PC-3 (cell line): ENCODE measurements at regions not wholly inside any gene's neighbourhood (a gene's known extent, or its start where the extent isn't known, plus 50 kb on each side); places are given as distances from the start of the nearest gene placed in this dataset.

Experiments
- ATAC-seq: fragments of 200-7000 bp; cut with Tn5 transposase; 2 replicates; pipeline ENCODE4 v1.9.1; 2020; ENCODE audit warnings: mild to moderate bottlenecking, moderate library complexity
- BruUV-seq: library from RNA; stranded (reverse); fragments of 400-500 nt; replicated peaks from 2 replicates; lab custom pipeline; 2021; lab: Mats Ljungman, UMichigan
- CTCF ChIA-PET: fragments of 300-600 bp; sonication (Branson Sonifier 250); formaldehyde crosslinking; loops from one replicate; lab custom pipeline; 2022; ENCODE audit warnings: antibody characterized with exemption; lab: Charles Lee
- POLR2A ChIA-PET: fragments of 300-600 bp; sonication (Branson Sonifier 250); formaldehyde crosslinking; loops from one replicate; lab custom pipeline; 2022; ENCODE audit warnings: antibody characterized with exemption; ENCODE audit not compliant: unreplicated experiment; lab: Charles Lee
- DNase-seq: peaks from one replicate; pipeline ENCODE4 v3.0.0-alpha.2; 2015
- H2AFZ ChIP-seq: fragments of 300-600 bp; sonication (generic); 2 replicates; pipeline ENCODE4 v1.6.0; 2016; ENCODE audit warnings: antibody characterized with exemption, low read length
- H3F3A ChIP-seq: fragments of 300-600 bp; sonication (generic); one replicate; pipeline ENCODE4 v1.6.0; 2017; ENCODE audit warnings: antibody characterized with exemption, low read length, control low read depth, mild to moderate bottlenecking; ENCODE audit not compliant: unreplicated experiment
- H3K27ac ChIP-seq: fragments of 300-600 bp; sonication (generic); 2 replicates; pipeline ENCODE4 v1.5.1; 2016; ENCODE audit warnings: mild to moderate bottlenecking, low read length
- H3K27me3 ChIP-seq: fragments of 300-600 bp; sonication (generic); 2 replicates; pipeline ENCODE4 v1.6.1; 2016; ENCODE audit warnings: low read length, mixed read lengths
- H3K36me3 ChIP-seq: fragments of 300-600 bp; sonication (generic); 2 replicates; pipeline ENCODE4 v1.6.1; 2016; ENCODE audit warnings: low read depth, mixed run types, low read length, mixed read lengths
- H3K4me1 ChIP-seq: fragments of 300-600 bp; sonication (generic); 2 replicates; pipeline ENCODE4 v1.5.1; 2016; ENCODE audit warnings: low read length; ENCODE audit not compliant: insufficient read depth
- H3K4me2 ChIP-seq: fragments of 300-600 bp; sonication (generic); 2 replicates; pipeline ENCODE4 v1.6.0; 2016; ENCODE audit warnings: low read length
- H3K4me3 ChIP-seq: fragments of 300-600 bp; sonication (generic); 2 replicates; pipeline ENCODE4 v1.5.1; 2016; ENCODE audit warnings: mild to moderate bottlenecking, low read length, mixed read lengths
- H3K79me2 ChIP-seq: fragments of 300-600 bp; sonication (generic); 2 replicates; pipeline ENCODE4 v1.6.1; 2017; ENCODE audit warnings: low read length, mixed read lengths
- H3K9ac ChIP-seq: fragments of 300-600 bp; sonication (generic); 2 replicates; pipeline ENCODE4 v1.6.0; 2016; ENCODE audit warnings: mild to moderate bottlenecking, low read length
- H3K9me2 ChIP-seq: fragments of 300-600 bp; sonication (generic); replicated peaks from 2 replicates; pipeline ENCODE4 v1.6.1; 2016; ENCODE audit warnings: mixed run types, low read length, mixed read lengths
- H3K9me3 ChIP-seq: fragments of 300-600 bp; sonication (generic); 2 replicates; pipeline ENCODE4 v1.6.1; 2016; ENCODE audit warnings: low read length, mixed read lengths
- H4K20me1 ChIP-seq: fragments of 300-600 bp; sonication (generic); 2 replicates; pipeline ENCODE4 v1.6.1; 2016; ENCODE audit warnings: low read length, mixed read lengths
- CTCF ChIP-seq: fragments of 300-600 bp; sonication (generic); conservative IDR thresholded peaks from 2 replicates; pipeline ENCODE4 v1.5.1; 2017; ENCODE audit warnings: antibody characterized with exemption, low read depth, mild to moderate bottlenecking, low read length
- EZH2 ChIP-seq: fragments of 300-600 bp; sonication (generic); IDR thresholded peaks from one replicate; pipeline ENCODE4 v1.6.1; 2017; ENCODE audit warnings: antibody characterized with exemption, mild to moderate bottlenecking, low read length; ENCODE audit not compliant: unreplicated experiment
- EZH2phosphoT487 ChIP-seq: fragments of 300-600 bp; sonication (generic); IDR thresholded peaks from 2 replicates; pipeline ENCODE4 v1.6.1; 2018; ENCODE audit warnings: mild to moderate bottlenecking, antibody characterized with exemption, low read length, borderline replicate concordance
- intact Hi-C: fragments of 100-400 bp; cut with micrococcal nuclease; formaldehyde crosslinking; loops from 2 replicates; pipeline ENCODE4 v1.9.0; 2023

- Histone ChIP-seq H3K36me3 (no peaks in the 10 kb centered on the region), H3K79me2 (no peaks in the 10 kb centered on the region), H3F3A (no peaks in the 10 kb centered on the region), H4K20me1 (no peaks in the 10 kb centered on the region), H3K9me2 (no peaks in the 10 kb centered on the region), H3K27ac (no peak overlapping the region), H3K4me3 (no peak overlapping the region), H3K9me3 (no peaks in the 10 kb centered on the region), H3K4me2 (no peak overlapping the region), H3K9ac (no peak overlapping the region), H3K27me3 (no peaks in the 10 kb centered on the region), H3K4me1 (no peaks in the 10 kb centered on the region), H2AFZ (no peak overlapping the region)
- intact Hi-C loops = no loop called here
- ATAC-seq (no peak), DNase-seq (peak; percentile 57)
- CTCF ChIA-PET = no interaction called here
- TF ChIP-seq EZH2phosphoT487 (no peak), CTCF (no peak), EZH2 (no peak)
- BruUV-seq = no TSS peak
- POLR2A ChIA-PET = no interaction called here
Measured at GRCh38 chr5:124111886-124112285, 599.9 kb downstream of the CSNK1G3 start.

DNA sequence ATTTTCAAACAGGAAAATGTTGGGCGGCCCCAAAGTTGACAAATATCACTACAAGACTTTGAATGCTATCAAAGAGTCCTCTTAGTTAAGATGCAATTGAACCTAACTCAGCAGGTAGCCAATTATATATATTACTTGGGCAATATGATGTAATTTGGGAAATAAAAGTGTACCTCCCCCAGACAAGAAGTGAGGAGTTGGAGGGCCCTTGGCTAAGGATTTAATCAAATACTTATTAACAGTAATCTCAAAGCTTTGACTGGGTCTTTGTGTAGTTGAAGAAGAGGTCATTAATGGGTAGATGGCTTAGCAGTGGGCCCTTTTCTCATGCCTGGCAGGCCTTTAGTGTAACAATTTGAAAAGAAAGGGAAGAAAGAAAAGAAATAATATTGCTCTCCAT, 599.0 kb downstream of the CSNK1G3 start:
- DNase-seq (no peak), ATAC-seq (no peak)
- Histone ChIP-seq H3F3A (no peaks in the 10 kb centered on the region), H3K36me3 (no peaks in the 10 kb centered on the region), H3K79me2 (no peaks in the 10 kb centered on the region), H4K20me1 (no peaks in the 10 kb centered on the region), H3K9ac (no peak overlapping the region), H3K4me3 (no peak overlapping the region), H3K9me3 (no peaks in the 10 kb centered on the region), H3K4me1 (no peaks in the 10 kb centered on the region), H3K4me2 (no peak overlapping the region), H3K27ac (no peak overlapping the region), H3K9me2 (no peaks in the 10 kb centered on the region), H3K27me3 (no peaks in the 10 kb centered on the region), H2AFZ (no peak overlapping the region)
- ChIA-PET POLR2A (no interaction called here), CTCF (no interaction called here)
- intact Hi-C loops = no loop called here
- no TSS peak for BruUV-seq
- TF ChIP-seq EZH2 = no peak
- TF ChIP-seq EZH2phosphoT487 = no peak
- no peak for TF ChIP-seq CTCF

DNA sequence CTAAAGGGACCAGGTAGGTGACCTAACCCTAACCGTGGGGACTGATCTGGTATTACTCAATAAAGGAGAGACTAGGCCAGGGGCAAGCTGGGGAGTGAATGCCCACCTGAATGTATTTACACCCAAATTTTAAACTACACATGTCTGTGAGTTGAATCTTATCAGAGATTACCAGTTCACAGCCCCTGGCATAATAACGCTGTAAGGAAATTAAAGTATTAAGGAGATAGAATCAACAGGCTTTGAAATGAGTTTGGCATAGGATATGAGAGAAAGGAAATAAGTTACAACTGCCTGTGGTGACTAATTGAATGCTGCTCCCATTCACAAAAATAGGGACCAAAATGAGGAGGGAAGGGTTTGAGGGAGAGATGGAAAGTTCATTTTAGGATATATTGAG, 593.3 kb downstream of the CSNK1G3 start:
- Histone ChIP-seq H3K79me2 (no peaks in the 10 kb centered on the region), H3K9ac (no peak overlapping the region), H3F3A (no peaks in the 10 kb centered on the region), H3K4me3 (no peak overlapping the region), H3K4me2 (peak overlapping the region; percentile 37), H3K9me3 (no peaks in the 10 kb centered on the region), H3K4me1 (peaks cover 26% of the 10 kb centered on the region), H3K27ac (no peak overlapping the region), H2AFZ (no peak overlapping the region), H3K27me3 (no peaks in the 10 kb centered on the region), H3K9me2 (no peaks in the 10 kb centered on the region), H4K20me1 (no peaks in the 10 kb centered on the region), H3K36me3 (no peaks in the 10 kb centered on the region)
- no peak for ATAC-seq
- intact Hi-C loops = no loop called here
- DNase-seq = no peak
- ChIA-PET CTCF (no interaction called here), POLR2A (no interaction called here)
- no peak for TF ChIP-seq EZH2
- TF ChIP-seq CTCF = no peak
- no peak for TF ChIP-seq EZH2phosphoT487
- BruUV-seq = no TSS peak
